ENCODE measurements at regions not wholly inside any gene's neighbourhood (a gene's known extent, or its start where the extent isn't known, plus 50 kb on each side); places are given as distances from the start of the nearest gene placed in this dataset.

DNA sequence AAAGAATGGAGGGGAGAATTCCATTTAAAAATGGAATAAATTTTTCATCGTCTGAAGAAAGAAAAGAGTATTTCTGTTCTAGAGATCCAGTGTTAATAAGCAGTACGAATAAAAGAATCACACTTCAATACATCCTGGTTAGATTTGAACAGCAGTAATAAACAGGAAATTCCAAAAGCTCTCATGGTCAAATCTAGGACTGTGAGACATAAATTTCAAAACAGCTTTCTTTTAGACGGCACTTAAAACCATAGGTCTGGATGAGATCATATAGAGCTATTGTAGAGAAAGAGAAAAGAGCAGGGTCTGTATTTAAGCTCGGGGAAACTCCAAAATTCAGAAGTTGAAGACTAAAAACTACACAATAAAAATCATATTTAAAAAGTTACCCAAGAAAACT is 1006.9 kb upstream of the CTNND2 start (continued):
- TF ChIP-seq, protein P1, sequence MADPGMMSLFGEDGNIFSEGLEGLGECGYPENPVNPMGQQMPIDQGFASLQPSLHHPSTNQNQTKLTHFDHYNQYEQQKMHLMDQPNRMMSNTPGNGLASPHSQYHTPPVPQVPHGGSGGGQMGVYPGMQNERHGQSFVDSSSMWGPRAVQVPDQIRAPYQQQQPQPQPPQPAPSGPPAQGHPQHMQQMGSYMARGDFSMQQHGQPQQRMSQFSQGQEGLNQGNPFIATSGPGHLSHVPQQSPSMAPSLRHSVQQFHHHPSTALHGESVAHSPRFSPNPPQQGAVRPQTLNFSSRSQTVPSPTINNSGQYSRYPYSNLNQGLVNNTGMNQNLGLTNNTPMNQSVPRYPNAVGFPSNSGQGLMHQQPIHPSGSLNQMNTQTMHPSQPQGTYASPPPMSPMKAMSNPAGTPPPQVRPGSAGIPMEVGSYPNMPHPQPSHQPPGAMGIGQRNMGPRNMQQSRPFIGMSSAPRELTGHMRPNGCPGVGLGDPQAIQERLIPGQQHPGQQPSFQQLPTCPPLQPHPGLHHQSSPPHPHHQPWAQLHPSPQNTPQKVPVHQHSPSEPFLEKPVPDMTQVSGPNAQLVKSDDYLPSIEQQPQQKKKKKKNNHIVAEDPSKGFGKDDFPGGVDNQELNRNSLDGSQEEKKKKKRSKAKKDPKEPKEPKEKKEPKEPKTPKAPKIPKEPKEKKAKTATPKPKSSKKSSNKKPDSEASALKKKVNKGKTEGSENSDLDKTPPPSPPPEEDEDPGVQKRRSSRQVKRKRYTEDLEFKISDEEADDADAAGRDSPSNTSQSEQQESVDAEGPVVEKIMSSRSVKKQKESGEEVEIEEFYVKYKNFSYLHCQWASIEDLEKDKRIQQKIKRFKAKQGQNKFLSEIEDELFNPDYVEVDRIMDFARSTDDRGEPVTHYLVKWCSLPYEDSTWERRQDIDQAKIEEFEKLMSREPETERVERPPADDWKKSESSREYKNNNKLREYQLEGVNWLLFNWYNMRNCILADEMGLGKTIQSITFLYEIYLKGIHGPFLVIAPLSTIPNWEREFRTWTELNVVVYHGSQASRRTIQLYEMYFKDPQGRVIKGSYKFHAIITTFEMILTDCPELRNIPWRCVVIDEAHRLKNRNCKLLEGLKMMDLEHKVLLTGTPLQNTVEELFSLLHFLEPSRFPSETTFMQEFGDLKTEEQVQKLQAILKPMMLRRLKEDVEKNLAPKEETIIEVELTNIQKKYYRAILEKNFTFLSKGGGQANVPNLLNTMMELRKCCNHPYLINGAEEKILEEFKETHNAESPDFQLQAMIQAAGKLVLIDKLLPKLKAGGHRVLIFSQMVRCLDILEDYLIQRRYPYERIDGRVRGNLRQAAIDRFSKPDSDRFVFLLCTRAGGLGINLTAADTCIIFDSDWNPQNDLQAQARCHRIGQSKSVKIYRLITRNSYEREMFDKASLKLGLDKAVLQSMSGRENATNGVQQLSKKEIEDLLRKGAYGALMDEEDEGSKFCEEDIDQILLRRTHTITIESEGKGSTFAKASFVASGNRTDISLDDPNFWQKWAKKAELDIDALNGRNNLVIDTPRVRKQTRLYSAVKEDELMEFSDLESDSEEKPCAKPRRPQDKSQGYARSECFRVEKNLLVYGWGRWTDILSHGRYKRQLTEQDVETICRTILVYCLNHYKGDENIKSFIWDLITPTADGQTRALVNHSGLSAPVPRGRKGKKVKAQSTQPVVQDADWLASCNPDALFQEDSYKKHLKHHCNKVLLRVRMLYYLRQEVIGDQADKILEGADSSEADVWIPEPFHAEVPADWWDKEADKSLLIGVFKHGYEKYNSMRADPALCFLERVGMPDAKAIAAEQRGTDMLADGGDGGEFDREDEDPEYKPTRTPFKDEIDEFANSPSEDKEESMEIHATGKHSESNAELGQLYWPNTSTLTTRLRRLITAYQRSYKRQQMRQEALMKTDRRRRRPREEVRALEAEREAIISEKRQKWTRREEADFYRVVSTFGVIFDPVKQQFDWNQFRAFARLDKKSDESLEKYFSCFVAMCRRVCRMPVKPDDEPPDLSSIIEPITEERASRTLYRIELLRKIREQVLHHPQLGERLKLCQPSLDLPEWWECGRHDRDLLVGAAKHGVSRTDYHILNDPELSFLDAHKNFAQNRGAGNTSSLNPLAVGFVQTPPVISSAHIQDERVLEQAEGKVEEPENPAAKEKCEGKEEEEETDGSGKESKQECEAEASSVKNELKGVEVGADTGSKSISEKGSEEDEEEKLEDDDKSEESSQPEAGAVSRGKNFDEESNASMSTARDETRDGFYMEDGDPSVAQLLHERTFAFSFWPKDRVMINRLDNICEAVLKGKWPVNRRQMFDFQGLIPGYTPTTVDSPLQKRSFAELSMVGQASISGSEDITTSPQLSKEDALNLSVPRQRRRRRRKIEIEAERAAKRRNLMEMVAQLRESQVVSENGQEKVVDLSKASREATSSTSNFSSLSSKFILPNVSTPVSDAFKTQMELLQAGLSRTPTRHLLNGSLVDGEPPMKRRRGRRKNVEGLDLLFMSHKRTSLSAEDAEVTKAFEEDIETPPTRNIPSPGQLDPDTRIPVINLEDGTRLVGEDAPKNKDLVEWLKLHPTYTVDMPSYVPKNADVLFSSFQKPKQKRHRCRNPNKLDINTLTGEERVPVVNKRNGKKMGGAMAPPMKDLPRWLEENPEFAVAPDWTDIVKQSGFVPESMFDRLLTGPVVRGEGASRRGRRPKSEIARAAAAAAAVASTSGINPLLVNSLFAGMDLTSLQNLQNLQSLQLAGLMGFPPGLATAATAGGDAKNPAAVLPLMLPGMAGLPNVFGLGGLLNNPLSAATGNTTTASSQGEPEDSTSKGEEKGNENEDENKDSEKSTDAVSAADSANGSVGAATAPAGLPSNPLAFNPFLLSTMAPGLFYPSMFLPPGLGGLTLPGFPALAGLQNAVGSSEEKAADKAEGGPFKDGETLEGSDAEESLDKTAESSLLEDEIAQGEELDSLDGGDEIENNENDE (IDR thresholded peaks at IDR 0.05; ENCODE audit: insufficient replicate concordance, low read length) = no peak
- no peak for TF ChIP-seq TEAD4 (IDR thresholded peaks at IDR 0.05; ENCODE audit: low read depth, low read length)

All from H1 (cell line).